Tibial nerve (tissue), 4 donors: ENCODE measurements at regions not wholly inside any gene's neighbourhood (a gene's known extent, or its start where the extent isn't known, plus 50 kb on each side); places are given as distances from the start of the nearest gene placed in this dataset.

Experiments
- DNase-seq, 2 donors: peaks; one replicate each; pipeline ENCODE4 v3.0.0-alpha.2; 2019; ENCODE audit warnings: low spot score in 2 of 2
- H3K27ac ChIP-seq, 4 donors: fragments of 200-600 bp; sonication (generic) in 3 of 4; one replicate each; pipeline ENCODE4 v1.5.1; 2017 to 2019; ENCODE audit warnings: mild to moderate bottlenecking in 1 of 4
- H3K27me3 ChIP-seq, 2 donors: fragments of 200-600 bp; sonication (generic) in 1 of 2; one replicate each; pipeline versions ENCODE4 v1.5.1 to v1.6.0; 2017 to 2019
- H3K36me3 ChIP-seq, 3 donors: fragments of 200-600 bp; sonication (generic); one replicate each; pipeline ENCODE4 v1.5.1; 2018 to 2019
- H3K4me1 ChIP-seq, 4 donors: fragments of 200-600 bp; sonication (generic) in 3 of 4; one replicate each; pipeline ENCODE4 v1.5.1; 2017 to 2019
- H3K4me3 ChIP-seq, 4 donors: fragments of 200-600 bp; sonication (generic) in 3 of 4; one replicate each; pipeline ENCODE4 v1.5.1; 2017 to 2019; ENCODE audit warnings: mild to moderate bottlenecking in 1 of 4, moderate library complexity in 1 of 4
- H3K9me3 ChIP-seq, 4 donors: fragments of 200-600 bp; sonication (generic) in 3 of 4; one replicate each; pipeline ENCODE4 v1.5.1; 2017 to 2019
- CTCF ChIP-seq, 5 experiments: fragments of 200-600 bp in 3 of 5; fragments of 450-650 bp in 2 of 5; sonication (generic) in 3 of 5; IDR thresholded peaks; one replicate each; pipeline ENCODE4 v1.5.1; 2016 to 2019; ENCODE audit warnings: antibody characterized with exemption in 5 of 5, mild to moderate bottlenecking in 3 of 5, moderate library complexity in 2 of 5
- EP300 ChIP-seq, 2 donors: sonication (generic); formaldehyde crosslinking; IDR thresholded peaks; one replicate each; pipeline ENCODE4 v1.6.1; 2017; ENCODE audit warnings: antibody characterized with exemption in 2 of 2, mild to moderate bottlenecking in 1 of 2
- POLR2A ChIP-seq, 2 donors: fragments of 450-650 bp; IDR thresholded peaks; one replicate each; pipeline ENCODE4 v1.6.1; 2017; ENCODE audit warnings: antibody characterized with exemption in 2 of 2, mild to moderate bottlenecking in 2 of 2, moderate library complexity in 2 of 2
- WGBS, 2 donors: methylation state at CpG; one replicate each; pipeline ENCODE4 v1.1.5; 2018; 5-methylcytosine and 5-hydroxymethylcytosine counted together

- no peak for TF ChIP-seq POLR2A (IDR thresholded peaks at IDR 0.05)
- no peak for TF ChIP-seq CTCF (IDR thresholded peaks at IDR 0.05)
- no peak for TF ChIP-seq EP300 (IDR thresholded peaks at IDR 0.05)
- Histone ChIP-seq H3K27ac (no peak overlapping the region), H3K4me1 (peaks cover 0 to 6% (median 0%) of the 10 kb centered on the region in 4 donors)
Observed at GRCh38 chr12:20047901-20048300, 320.4 kb upstream of the PDE3A start.

DNA sequence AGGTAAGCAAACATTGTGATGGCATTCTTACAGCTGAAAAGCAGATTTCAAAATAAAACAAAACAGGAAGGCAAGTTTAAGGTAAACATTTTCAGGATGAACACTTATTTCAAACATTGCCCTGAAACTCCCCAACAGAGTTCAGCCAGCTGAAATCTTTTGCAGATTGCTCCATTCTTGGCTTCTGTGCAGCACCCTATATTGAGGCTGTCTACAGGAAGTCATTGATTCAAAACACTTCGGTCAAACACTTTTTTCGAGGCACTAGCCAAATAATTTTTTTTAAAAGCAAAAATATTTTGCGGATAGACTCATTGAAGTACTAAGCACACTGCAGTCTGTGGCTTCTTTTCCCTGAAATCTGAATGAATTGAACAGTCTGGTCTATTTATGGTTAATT is 318.1 kb upstream of the PDE3A start:
- no peaks in the 10 kb centered on the region for H3K36me3 ChIP-seq
- H3K9me3 ChIP-seq = no peaks in the 10 kb centered on the region
- no peak for DNase-seq
- TF ChIP-seq POLR2A (IDR thresholded peaks at IDR 0.05) = no peak
- H3K27me3 ChIP-seq = no peaks in the 10 kb centered on the region
- no peak overlapping the region for H3K4me3 ChIP-seq
- peaks cover 0 to 1% (median 0%) of the 10 kb centered on the region in 4 donors for H3K4me1 ChIP-seq
- H3K27ac ChIP-seq = no peak overlapping the region
- 40 to 44% methylated on average over 3 of the region's 3 CpGs for WGBS, 2 donors

More at GRCh38 chr12:20047901-20048300, 320.4 kb upstream of the PDE3A start:
- H3K36me3 ChIP-seq = no peaks in the 10 kb centered on the region
- no peak for DNase-seq
- 91 to 94% methylated on average over 3 of the region's 3 CpGs for WGBS, 2 donors
- H3K27me3 ChIP-seq = no peaks in the 10 kb centered on the region
- H3K9me3 ChIP-seq = no peaks in the 10 kb centered on the region
- H3K4me3 ChIP-seq = no peak overlapping the region

- Histone ChIP-seq H3K27ac (no peak overlapping the region), H3K4me3 (no peak overlapping the region), H3K36me3 (no peaks in the 10 kb centered on the region), H3K27me3 (no peaks in the 10 kb centered on the region), H3K9me3 (no peaks in the 10 kb centered on the region), H3K4me1 (no peaks in the 10 kb centered on the region)
- WGBS, 2 donors = 85 to 88% methylated on average over 1 of the region's 1 CpG
- TF ChIP-seq POLR2A (IDR thresholded peaks at IDR 0.05) = no peak
- TF ChIP-seq EP300 (IDR thresholded peaks at IDR 0.05) = no peak
- no peak for TF ChIP-seq CTCF (IDR thresholded peaks at IDR 0.05)
- no peak for DNase-seq
Observed at GRCh38 chr12:20053782-20054181, 314.6 kb upstream of the PDE3A start.

DNA sequence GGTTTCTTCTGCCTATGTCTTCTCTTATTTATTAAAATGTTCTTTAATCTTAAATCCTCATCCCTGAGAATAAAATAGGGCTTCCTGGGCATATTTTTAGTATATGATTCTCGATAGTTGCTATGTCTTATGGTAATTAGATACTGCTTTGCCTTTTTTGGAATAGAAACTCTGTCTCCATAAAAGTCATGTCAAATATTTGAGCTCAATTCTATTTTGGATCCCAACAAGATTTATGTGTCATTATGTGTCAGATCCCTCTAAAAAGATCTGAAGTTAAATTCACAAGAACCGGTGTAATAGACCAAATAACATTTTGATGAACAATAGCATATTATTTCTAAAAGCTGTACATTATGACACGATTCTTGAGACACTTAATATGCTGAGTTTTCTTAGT is 312.5 kb upstream of the PDE3A start:
- Histone ChIP-seq H3K27ac (no peak overlapping the region), H3K36me3 (no peaks in the 10 kb centered on the region), H3K27me3 (no peaks in the 10 kb centered on the region), H3K4me1 (no peaks in the 10 kb centered on the region), H3K4me3 (no peak overlapping the region), H3K9me3 (peaks cover 0 to 5% (median 0%) of the 10 kb centered on the region in 4 donors)
- DNase-seq = no peak
- no peak for TF ChIP-seq EP300 (IDR thresholded peaks at IDR 0.05)
- TF ChIP-seq CTCF (IDR thresholded peaks at IDR 0.05) = no peak
- TF ChIP-seq POLR2A (IDR thresholded peaks at IDR 0.05) = no peak
- 43 to 48% methylated on average over 3 of the region's 3 CpGs for WGBS, 2 donors

DNA sequence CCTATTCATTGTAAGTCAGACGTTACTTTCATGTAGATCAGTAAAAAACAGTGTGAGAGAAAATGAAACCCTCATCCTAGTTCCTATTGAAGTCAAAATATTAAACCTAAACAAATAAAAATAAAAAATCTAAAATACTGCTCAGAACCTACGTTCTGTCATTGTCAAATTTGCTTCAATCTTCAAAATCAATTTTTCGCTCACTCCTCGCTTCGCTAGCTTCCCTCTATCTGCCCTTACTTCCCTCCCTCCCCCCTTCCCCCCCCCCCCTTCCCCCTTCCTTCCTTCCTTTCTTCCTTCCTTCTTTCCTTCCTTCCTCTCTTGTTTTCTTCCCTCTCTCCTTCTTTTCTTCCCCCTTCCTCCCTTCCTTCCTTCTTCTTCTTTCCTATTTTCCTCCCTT is 310.9 kb upstream of the PDE3A start:
- Histone ChIP-seq H3K27ac (no peak overlapping the region), H3K9me3 (peaks cover 0 to 5% (median 0%) of the 10 kb centered on the region in 4 donors), H3K36me3 (no peaks in the 10 kb centered on the region), H3K4me1 (no peaks in the 10 kb centered on the region), H3K4me3 (no peak overlapping the region), H3K27me3 (no peaks in the 10 kb centered on the region)
- no peak for TF ChIP-seq POLR2A (IDR thresholded peaks at IDR 0.05)
- TF ChIP-seq EP300 (IDR thresholded peaks at IDR 0.05) = no peak
- no peak for TF ChIP-seq CTCF (IDR thresholded peaks at IDR 0.05)
- DNase-seq = no peak
- 70 to 71% methylated on average over 5 of the region's 5 CpGs for WGBS, 2 donors

- 86 to 87% methylated on average over 6 of the region's 6 CpGs for WGBS, 2 donors
- Histone ChIP-seq H3K27me3 (no peaks in the 10 kb centered on the region), H3K27ac (no peak overlapping the region), H3K4me1 (no peaks in the 10 kb centered on the region), H3K9me3 (peaks cover 0 to 5% (median 0%) of the 10 kb centered on the region in 4 donors), H3K36me3 (no peaks in the 10 kb centered on the region), H3K4me3 (no peak overlapping the region)
- TF ChIP-seq POLR2A (IDR thresholded peaks at IDR 0.05) (no peak), EP300 (IDR thresholded peaks at IDR 0.05) (no peak), CTCF (IDR thresholded peaks at IDR 0.05) (no peak)
- DNase-seq = no peak
Observed at GRCh38 chr12:20063116-20063515, 305.2 kb upstream of the PDE3A start.
